H1 (cell line): ENCODE measurements at regions not wholly inside any gene's neighbourhood (a gene's known extent, or its start where the extent isn't known, plus 50 kb on each side); places are given as distances from the start of the nearest gene placed in this dataset.

ENCODE experiments used
- CTCF ChIA-PET: fragments of 300-600 bp; sonication (Branson Sonifier 250); formaldehyde crosslinking; loops from one replicate; lab custom pipeline; 2021; ENCODE audit not compliant: partially characterized antibody; lab: Charles Lee
- POLR2A ChIA-PET: fragments of 300-600 bp; sonication (Branson Sonifier 250); formaldehyde crosslinking; loops from one replicate; lab custom pipeline; 2021; ENCODE audit warnings: inconsistent platforms; ENCODE audit not compliant: partially characterized antibody; lab: Charles Lee
- DNase-seq, 2 experiments: peaks; one replicate each; pipeline versions ENCODE4 v3.0.0 to v3.0.0-alpha.2; 2010 to 2022; ENCODE audit warnings: low spot score in 2 of 2, low read depth in 1 of 2, mixed read lengths in 1 of 2
- FAIRE-seq: peaks from 2 replicates; lab custom pipeline; 2011; peaks lifted over from hg19 to GRCh38; lab: Jason Lieb, UNC
- H2AFZ ChIP-seq: 2 replicates; pipeline ENCODE4 v1.8.1; 2012; ENCODE audit warnings: low read length, inconsistent platforms
- H2AK5ac ChIP-seq: 2 replicates; pipeline ENCODE4 v1.6.1; 2013; ENCODE audit warnings: low read depth, low read length
- H2BK120ac ChIP-seq: replicated peaks from 2 replicates; pipeline ENCODE3; 2013; ENCODE audit warnings: low read depth, low read length, inconsistent platforms
- H2BK12ac ChIP-seq: 2 replicates; pipeline ENCODE4 v1.6.1; 2013; ENCODE audit warnings: low read depth, low read length
- H2BK15ac ChIP-seq: 2 replicates; pipeline ENCODE4 v1.6.1; 2013; ENCODE audit warnings: low read length
- H2BK20ac ChIP-seq: 2 replicates; pipeline ENCODE4 v1.6.1; 2013; ENCODE audit warnings: low read length
- H2BK5ac ChIP-seq: 2 replicates; pipeline ENCODE4 v1.6.1; 2013; ENCODE audit warnings: low read depth, low read length
- H3K14ac ChIP-seq: 2 replicates; pipeline ENCODE4 v1.6.1; 2013; ENCODE audit warnings: inconsistent platforms; ENCODE audit not compliant: insufficient read length
- H3K18ac ChIP-seq: 2 replicates; pipeline ENCODE4 v1.6.1; 2013; ENCODE audit warnings: low read length; ENCODE audit errors: extremely low read depth
- H3K23ac ChIP-seq: 2 replicates; pipeline ENCODE4 v1.6.1; 2013; ENCODE audit warnings: inconsistent platforms; ENCODE audit not compliant: insufficient read length
- H3K23me2 ChIP-seq: 2 replicates; pipeline ENCODE4 v1.6.1; 2013; ENCODE audit warnings: low read depth, low read length
- H3K27ac ChIP-seq: 2 replicates; pipeline ENCODE4 v1.6.1; 2011; ENCODE audit warnings: low read depth, low read length, inconsistent platforms
- H3K27me3 ChIP-seq, 4 experiments: replicated peaks in 1 of 4; 1 replicate in 1 of 4; 2 replicates in 3 of 4; pipeline versions ENCODE4 v1.6.1 to v1.8.1; 2011 to 2013; ENCODE audit warnings: low read length in 3 of 4, mild to moderate bottlenecking in 3 of 4, inconsistent platforms in 2 of 4, mixed read lengths in 2 of 4, moderate library complexity in 1 of 4; ENCODE audit not compliant: control insufficient read depth in 3 of 4, insufficient read depth in 3 of 4; ENCODE audit errors: extremely low read depth in 1 of 4
- H3K36me3 ChIP-seq, 4 experiments: 2 replicates each; pipeline versions ENCODE4 v1.6.1 to v1.8.1; 2011 to 2013; ENCODE audit warnings: mild to moderate bottlenecking in 4 of 4, low read length in 3 of 4, moderate library complexity in 2 of 4, control low read depth in 1 of 4, inconsistent platforms in 1 of 4; ENCODE audit not compliant: insufficient read depth in 4 of 4, control insufficient read depth in 2 of 4
- H3K4ac ChIP-seq: replicated peaks from 2 replicates; pipeline ENCODE3; 2013; ENCODE audit warnings: low read length, low read depth, mixed read lengths, inconsistent platforms; ENCODE audit not compliant: insufficient read length
- H3K4me1 ChIP-seq, 4 experiments: replicated peaks in 1 of 4; 1 replicate in 1 of 4; 2 replicates in 3 of 4; pipeline versions ENCODE4 v1.6.1 to v1.8.1; 2011 to 2013; ENCODE audit warnings: low read length in 3 of 4, inconsistent platforms in 2 of 4, mixed read lengths in 1 of 4; ENCODE audit not compliant: insufficient read depth in 4 of 4, control insufficient read depth in 3 of 4
- H3K4me2 ChIP-seq, 2 experiments: 2 replicates each; pipeline versions ENCODE4 v1.6.1 to v1.8.1; 2011 to 2013; ENCODE audit warnings: low read depth in 2 of 2, low read length in 2 of 2, control low read depth in 1 of 2, inconsistent platforms in 1 of 2, mild to moderate bottlenecking in 1 of 2; ENCODE audit not compliant: insufficient read depth in 1 of 2
- H3K4me3 ChIP-seq, 4 experiments: fragments of 200-600, 300-600 bp in 1 of 4; sonication (generic), shearing (Covaris generic), sonication (Bioruptor Twin) in 1 of 4; 2 replicates each; pipeline versions ENCODE4 v1.5.1 to v1.8.1; 2011 to 2016; ENCODE audit warnings: low read length in 4 of 4, low read depth in 3 of 4, control low read depth in 2 of 4, inconsistent platforms in 2 of 4, mild to moderate bottlenecking in 2 of 4, mixed read lengths in 1 of 4, moderate library complexity in 1 of 4; ENCODE audit not compliant: insufficient read depth in 2 of 4; ENCODE audit errors: extremely low read depth in 1 of 4
- H3K56ac ChIP-seq: replicated peaks from 2 replicates; pipeline ENCODE3; 2013; ENCODE audit warnings: low read depth, mild to moderate bottlenecking, mixed read lengths, low read length, inconsistent platforms; ENCODE audit not compliant: insufficient read length
- H3K79me1 ChIP-seq: 2 replicates; pipeline ENCODE4 v1.6.1; 2013; ENCODE audit warnings: low read depth, low read length, control low read depth
- H3K79me2 ChIP-seq, 2 experiments: 2 replicates each; pipeline versions ENCODE4 v1.6.1 to v1.8.1; 2012 to 2013; ENCODE audit warnings: low read length in 2 of 2, mild to moderate bottlenecking in 2 of 2, inconsistent platforms in 1 of 2; ENCODE audit not compliant: insufficient read depth in 2 of 2, control insufficient read depth in 1 of 2
- H3K9ac ChIP-seq, 4 experiments: replicated peaks in 1 of 4; 1 replicate in 1 of 4; 2 replicates in 3 of 4; pipeline versions ENCODE4 v1.6.1 to v1.8.1; 2011 to 2013; ENCODE audit warnings: low read depth in 3 of 4, low read length in 3 of 4, control low read depth in 2 of 4, mild to moderate bottlenecking in 2 of 4, moderate library complexity in 2 of 4, inconsistent platforms in 1 of 4; ENCODE audit errors: extremely low read depth in 1 of 4
- H3K9me3 ChIP-seq, 2 experiments: 2 replicates each; pipeline versions ENCODE4 v1.6.1 to v1.8.1; 2012 to 2013; ENCODE audit warnings: mild to moderate bottlenecking in 2 of 2, moderate library complexity in 2 of 2, control low read depth in 1 of 2, inconsistent platforms in 1 of 2, low read depth in 1 of 2, low read length in 1 of 2, mixed read lengths in 1 of 2; ENCODE audit not compliant: insufficient read depth in 2 of 2
- H4K20me1 ChIP-seq, 2 experiments: replicated peaks in 1 of 2; 2 replicates each; pipeline versions ENCODE3 to v1.8.1; 2011 to 2013; ENCODE audit warnings: inconsistent platforms in 2 of 2, low read length in 2 of 2, mild to moderate bottlenecking in 1 of 2; ENCODE audit not compliant: insufficient read depth in 2 of 2, control insufficient read depth in 1 of 2
- H4K5ac ChIP-seq: 2 replicates; pipeline ENCODE4 v1.6.1; 2013; ENCODE audit warnings: low read length, low read depth, mixed read lengths, inconsistent platforms; ENCODE audit not compliant: insufficient read length
- H4K8ac ChIP-seq: 2 replicates; pipeline ENCODE4 v1.8.0; 2013; ENCODE audit warnings: mild to moderate bottlenecking, moderate library complexity, low read length, inconsistent platforms; ENCODE audit not compliant: insufficient read depth; ENCODE audit errors: extremely low read depth
- H4K91ac ChIP-seq: replicated peaks from 2 replicates; pipeline ENCODE3; 2013; ENCODE audit warnings: low read length, mixed read lengths, inconsistent platforms; ENCODE audit not compliant: insufficient read length
- E2F6 ChIP-seq: IDR thresholded peaks from 2 replicates; pipeline ENCODE4 v1.6.1; 2012; ENCODE audit warnings: inconsistent platforms
- GABPA ChIP-seq: IDR thresholded peaks from 2 replicates; pipeline ENCODE4 v1.6.1; 2011; ENCODE audit warnings: mild to moderate bottlenecking, low read length, moderate library complexity, borderline replicate concordance; ENCODE audit not compliant: insufficient read depth
- WGBS, 2 experiments: shearing (Covaris generic) in 1 of 2; methylation state at CpG; one replicate each; pipeline versions ENCODE4 v1.1.6 to v1.1.7; 2013 to 2015; ENCODE audit warnings: low lambda C conversion rate in 2 of 2, mixed read lengths in 2 of 2, inconsistent platforms in 1 of 2, low coverage in 1 of 2, missing lambda C conversion rate in 1 of 2; ENCODE audit not compliant: insufficient replicate concordance in 2 of 2, insufficient coverage in 1 of 2, insufficient read length in 1 of 2; ENCODE audit errors: extremely low coverage in 1 of 2, missing lambda C conversion rate in 1 of 2; 5-methylcytosine and 5-hydroxymethylcytosine counted together

DNA sequence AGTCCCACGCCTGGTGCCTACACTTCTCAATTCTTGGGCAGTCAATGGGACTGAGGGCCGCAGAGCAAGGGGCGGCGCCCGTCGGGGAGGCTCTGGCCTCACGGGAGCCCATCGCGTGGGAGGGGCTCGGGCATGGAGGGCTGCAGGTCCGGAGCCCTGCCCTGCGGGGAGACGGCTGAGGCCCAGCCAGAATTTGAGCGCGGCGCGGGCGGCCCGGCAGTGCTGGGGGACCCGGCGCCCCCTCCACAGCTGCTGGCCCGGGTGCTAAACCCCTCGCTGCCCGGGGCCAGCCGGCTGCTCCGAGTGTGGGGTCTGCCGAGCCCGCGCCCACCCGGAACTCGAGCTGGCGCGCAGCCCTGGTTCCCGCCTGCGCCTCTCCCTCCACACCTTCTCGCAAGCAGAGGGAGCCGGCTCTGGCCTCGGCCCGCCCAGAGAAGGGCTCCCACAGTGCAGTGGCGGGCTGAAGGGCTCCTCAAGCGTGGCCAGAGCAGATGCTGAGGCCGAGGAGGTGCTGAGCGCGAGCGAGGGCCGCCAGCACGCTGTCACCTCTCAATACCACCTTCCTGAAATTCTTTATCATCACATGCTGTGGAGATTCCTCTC is 58.5 kb downstream of the BAK1 start:
- H2BK12ac ChIP-seq, result no peak overlapping the region
- TF ChIP-seq GABPA (no peak), E2F6 (peak; percentile 58)
- H3K9me3 ChIP-seq, result peaks cover 4 to 12% of the 10 kb centered on the region in 2 experiments; a peak in 2 of 4 replicates
- H4K91ac ChIP-seq, result no peak overlapping the region
- H2BK15ac ChIP-seq, result no peak overlapping the region
- no peak overlapping the region for H4K5ac ChIP-seq
- H3K23me2 ChIP-seq, result no peaks in the 10 kb centered on the region
- H3K4ac ChIP-seq, result no peak overlapping the region
- WGBS, 2 experiments, result 92% methylated on average over 41 of the region's 47 CpGs; no CpG with 5 or more reads in 1 of the 2 experiments
- ChIA-PET POLR2A (interaction anchor here (1.0 kb wide), 1 partner anchor 8 kb away, joined by 3 read pairs; no protein-coding TSS in a partner anchor), CTCF (interaction anchor here (1.1 to 2.2 kb wide), 3 partner anchors 10 to 62 kb away, joined by 4 to 8 read pairs (median 5); no protein-coding TSS in a partner anchor)
- no peak overlapping the region for H2BK5ac ChIP-seq
- no peak overlapping the region for H3K9ac ChIP-seq
- no peaks in the 10 kb centered on the region; a peak in 2 of 7 replicates for H3K27me3 ChIP-seq
- no peak overlapping the region for H3K4me3 ChIP-seq
- H3K14ac ChIP-seq, result no peak overlapping the region
- H3K56ac ChIP-seq, result no peak overlapping the region
- H3K79me2 ChIP-seq, result no peaks in the 10 kb centered on the region
- H2AFZ ChIP-seq, result no peak overlapping the region
- no peak overlapping the region for H4K8ac ChIP-seq
- H3K4me2 ChIP-seq, result no peak overlapping the region
- H3K18ac ChIP-seq, result no peak overlapping the region
- no peak overlapping the region for H3K23ac ChIP-seq
- H3K79me1 ChIP-seq, result no peaks in the 10 kb centered on the region
- FAIRE-seq (no peak), DNase-seq (peak in 1 of 2 experiments; percentile 57)
- H2BK20ac ChIP-seq, result no peak overlapping the region
- H4K20me1 ChIP-seq, result no peaks in the 10 kb centered on the region
- no peak overlapping the region for H3K27ac ChIP-seq
- H2BK120ac ChIP-seq, result no peak overlapping the region
- no peaks in the 10 kb centered on the region for H3K36me3 ChIP-seq
- H2AK5ac ChIP-seq, result no peak overlapping the region
- H3K4me1 ChIP-seq, result no peaks in the 10 kb centered on the region
